AG09309 (cell line): ENCODE measurements at regions not wholly inside any gene's neighbourhood (a gene's known extent, or its start where the extent isn't known, plus 50 kb on each side); places are given as distances from the start of the nearest gene placed in this dataset.
"Not testable (repeated sequence)": the region's sequence is repeated elsewhere in the genome, so short reads cannot be mapped to it uniquely, and the experiment has no call there.

Experiments used
- DNase-seq: peaks from one replicate; pipeline ENCODE4 v3.0.0-alpha.2; 2010; ENCODE audit warnings: low read depth
- H3K4me3 ChIP-seq: 2 replicates; pipeline ENCODE4 v1.5.1; 2011; ENCODE audit warnings: mild to moderate bottlenecking, low read depth, low read length, moderate library complexity; ENCODE audit not compliant: control insufficient read depth
- CTCF ChIP-seq: IDR thresholded peaks from 2 replicates; pipeline ENCODE4 v1.5.1; 2011; ENCODE audit warnings: mild to moderate bottlenecking, low read depth, low read length, inconsistent platforms; ENCODE audit not compliant: insufficient read depth, control insufficient read depth; ENCODE audit errors: missing control alignments

GRCh38 chr1:165114022-165114888 lies 242.3 kb downstream of the LMX1A start:
- peak; percentile 71 for TF ChIP-seq CTCF
- H3K4me3 ChIP-seq = no peak overlapping the region
- DNase-seq = no peak

- DNase-seq = no peak
- TF ChIP-seq CTCF = no peak
- H3K4me3 ChIP-seq = no peak overlapping the region
These were observed 244.3 kb downstream of the LMX1A start for GRCh38 chr1:165112260-165112659.

GRCh38 chr1:165109013-165109412 lies 247.5 kb downstream of the LMX1A start:
- no peak for DNase-seq
- TF ChIP-seq CTCF = no peak

GRCh38 chr1:165092542-165093162 lies 263.9 kb downstream of the LMX1A start:
- not testable (repeated sequence) for H3K4me3 ChIP-seq, DNase-seq

More at GRCh38 chr1:165109013-165109412, 247.5 kb downstream of the LMX1A start:
- no peak overlapping the region for H3K4me3 ChIP-seq

- TF ChIP-seq CTCF = no peak
- no peak for DNase-seq
- H3K4me3 ChIP-seq = no peak overlapping the region
These were observed 276.1 kb downstream of the LMX1A start for GRCh38 chr1:165080253-165080896.

GRCh38 chr1:165078391-165078790 lies 278.1 kb downstream of the LMX1A start:
- H3K4me3 ChIP-seq = no peak overlapping the region
- TF ChIP-seq CTCF = no peak
- DNase-seq = no peak
